Gastroesophageal sphincter (tissue), 3 donors: ENCODE measurements at regions not wholly inside any gene's neighbourhood (a gene's known extent, or its start where the extent isn't known, plus 50 kb on each side); places are given as distances from the start of the nearest gene placed in this dataset.

Experiments used
- CTCF ChIP-seq, 4 experiments: fragments of 200-600 bp in 2 of 4; fragments of 450-650 bp in 2 of 4; sonication (generic) in 1 of 4; IDR thresholded peaks; one replicate each; pipeline ENCODE4 v1.5.1; 2017 to 2019; ENCODE audit warnings: antibody characterized with exemption in 4 of 4, mild to moderate bottlenecking in 2 of 4, moderate library complexity in 2 of 4
- EP300 ChIP-seq: sonication (generic); formaldehyde crosslinking; IDR thresholded peaks from one replicate; pipeline ENCODE4 v1.6.1; 2017; ENCODE audit warnings: antibody characterized with exemption, mild to moderate bottlenecking
- POLR2A ChIP-seq, 2 donors: fragments of 450-650 bp; IDR thresholded peaks; one replicate each; pipeline ENCODE4 v1.6.1; 2017; ENCODE audit warnings: antibody characterized with exemption in 2 of 2, mild to moderate bottlenecking in 2 of 2, moderate library complexity in 1 of 2
- POLR2AphosphoS5 ChIP-seq: sonication (generic); formaldehyde crosslinking; IDR thresholded peaks from one replicate; pipeline ENCODE4 v1.6.1; 2017; ENCODE audit warnings: antibody characterized with exemption

DNA sequence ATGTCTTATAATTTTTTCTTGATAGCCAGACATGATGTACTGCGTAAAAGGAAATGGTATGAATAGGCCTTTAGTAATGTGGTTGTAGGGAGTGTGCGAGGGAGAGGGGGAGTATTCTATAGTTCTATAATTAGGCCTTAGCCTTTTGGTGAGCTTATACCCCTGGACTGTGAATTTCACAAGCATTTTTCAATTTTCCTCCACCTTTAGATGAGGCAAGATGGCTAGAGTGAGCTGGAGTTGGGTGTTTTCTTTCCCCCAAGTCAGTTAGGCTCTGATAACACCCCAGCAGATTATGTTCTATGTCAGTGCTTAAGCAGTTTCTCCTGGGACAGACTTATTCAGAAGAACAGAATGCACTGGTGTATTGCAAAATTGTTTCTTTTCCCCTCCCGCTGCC is 210.2 kb upstream of the NPY2R start:
- no peak for TF ChIP-seq POLR2A (IDR thresholded peaks at IDR 0.05)
- no peak for TF ChIP-seq CTCF (IDR thresholded peaks at IDR 0.05)
- TF ChIP-seq POLR2AphosphoS5: no peak
- no peak for TF ChIP-seq EP300
